ENCODE measurements at regions not wholly inside any gene's neighbourhood (a gene's known extent, or its start where the extent isn't known, plus 50 kb on each side); places are given as distances from the start of the nearest gene placed in this dataset.

- TF ChIP-seq NFIC (IDR thresholded peaks at IDR 0.05; ENCODE audit: borderline replicate concordance), result no peak
- TF ChIP-seq, protein P1, sequence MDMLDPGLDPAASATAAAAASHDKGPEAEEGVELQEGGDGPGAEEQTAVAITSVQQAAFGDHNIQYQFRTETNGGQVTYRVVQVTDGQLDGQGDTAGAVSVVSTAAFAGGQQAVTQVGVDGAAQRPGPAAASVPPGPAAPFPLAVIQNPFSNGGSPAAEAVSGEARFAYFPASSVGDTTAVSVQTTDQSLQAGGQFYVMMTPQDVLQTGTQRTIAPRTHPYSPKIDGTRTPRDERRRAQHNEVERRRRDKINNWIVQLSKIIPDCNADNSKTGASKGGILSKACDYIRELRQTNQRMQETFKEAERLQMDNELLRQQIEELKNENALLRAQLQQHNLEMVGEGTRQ (IDR thresholded peaks at IDR 0.05; ENCODE audit: borderline replicate concordance, low read depth, low read length), result no peak
These were observed 388.6 kb downstream of the PABPC4L start (continued) for GRCh38 chr4:133812954-133813353.

- Histone ChIP-seq H3K27me3 (ENCODE audit: insufficient read depth) (no peaks in the 10 kb centered on the region), H3K4me1 (ENCODE audit: control insufficient read depth in 1 of 2, insufficient read depth in 2 of 2, low read depth in 1 of 2, low read length in 1 of 2) (no peaks in the 10 kb centered on the region), H3K27ac (ENCODE audit: low read depth in 2 of 2, low read length in 1 of 2) (no peak overlapping the region), H3K36me3 (replicated peaks in 1 of 2; ENCODE audit: control insufficient read depth in 1 of 2, insufficient read depth in 2 of 2, low read length in 1 of 2) (no peaks in the 10 kb centered on the region), H3K9ac (no peak overlapping the region), H3K9me3 (no peaks in the 10 kb centered on the region), H3K4me2 (no peak overlapping the region), H3K79me2 (ENCODE audit: insufficient read depth) (no peaks in the 10 kb centered on the region), H4K20me1 (ENCODE audit: insufficient read depth) (no peaks in the 10 kb centered on the region), H3K9me2 (no peaks in the 10 kb centered on the region), H3F3A (replicated peaks; ENCODE audit: insufficient read depth) (no peaks in the 10 kb centered on the region), H2AFZ (ENCODE audit: low read depth) (no peak overlapping the region), H3K4me3 (ENCODE audit: low read depth in 2 of 2, low read length in 1 of 2) (no peak overlapping the region)
- CTCF ChIA-PET, result no interaction called here
- POLR2A ChIA-PET, result no interaction called here
- no peak for DNase-seq
- TF ChIP-seq MAX (IDR thresholded peaks at IDR 0.05; ENCODE audit: low read depth), result no peak
- no peak for TF ChIP-seq TEAD4 (IDR thresholded peaks at IDR 0.05; ENCODE audit: borderline replicate concordance, insufficient read depth)
- no peak for TF ChIP-seq FOXJ3 (CRISPR knock-in tag; IDR thresholded peaks at IDR 0.05)
- TF ChIP-seq, protein P2, sequence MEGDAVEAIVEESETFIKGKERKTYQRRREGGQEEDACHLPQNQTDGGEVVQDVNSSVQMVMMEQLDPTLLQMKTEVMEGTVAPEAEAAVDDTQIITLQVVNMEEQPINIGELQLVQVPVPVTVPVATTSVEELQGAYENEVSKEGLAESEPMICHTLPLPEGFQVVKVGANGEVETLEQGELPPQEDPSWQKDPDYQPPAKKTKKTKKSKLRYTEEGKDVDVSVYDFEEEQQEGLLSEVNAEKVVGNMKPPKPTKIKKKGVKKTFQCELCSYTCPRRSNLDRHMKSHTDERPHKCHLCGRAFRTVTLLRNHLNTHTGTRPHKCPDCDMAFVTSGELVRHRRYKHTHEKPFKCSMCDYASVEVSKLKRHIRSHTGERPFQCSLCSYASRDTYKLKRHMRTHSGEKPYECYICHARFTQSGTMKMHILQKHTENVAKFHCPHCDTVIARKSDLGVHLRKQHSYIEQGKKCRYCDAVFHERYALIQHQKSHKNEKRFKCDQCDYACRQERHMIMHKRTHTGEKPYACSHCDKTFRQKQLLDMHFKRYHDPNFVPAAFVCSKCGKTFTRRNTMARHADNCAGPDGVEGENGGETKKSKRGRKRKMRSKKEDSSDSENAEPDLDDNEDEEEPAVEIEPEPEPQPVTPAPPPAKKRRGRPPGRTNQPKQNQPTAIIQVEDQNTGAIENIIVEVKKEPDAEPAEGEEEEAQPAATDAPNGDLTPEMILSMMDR (IDR thresholded peaks at IDR 0.05), result no peak
- TF ChIP-seq RXRA (IDR thresholded peaks at IDR 0.05; ENCODE audit: borderline replicate concordance, low read depth), result no peak
- no peak for TF ChIP-seq ELF1 (IDR thresholded peaks at IDR 0.05)
- TF ChIP-seq RAD21 (IDR thresholded peaks at IDR 0.05; ENCODE audit: low read length), result no peak
- no peak for TF ChIP-seq MEF2A (IDR thresholded peaks at IDR 0.05; ENCODE audit: borderline replicate concordance, low read depth)
- TF ChIP-seq NFIC (IDR thresholded peaks at IDR 0.05; ENCODE audit: borderline replicate concordance), result no peak
- no peak for TF ChIP-seq EZH2phosphoT487 (IDR thresholded peaks at IDR 0.05; ENCODE audit: borderline replicate concordance, low read depth)
- no peak for TF ChIP-seq GATA2 (CRISPR knock-in tag; IDR thresholded peaks at IDR 0.05)
- TF ChIP-seq SMC3 (IDR thresholded peaks at IDR 0.05; ENCODE audit: low read depth, low read length), result no peak
- TF ChIP-seq EP300 (IDR thresholded peaks at IDR 0.05; ENCODE audit: borderline replicate concordance in 1 of 2, low read depth in 1 of 2, low read length in 1 of 2), result no peak
- TF ChIP-seq RFX5 (IDR thresholded peaks at IDR 0.05; ENCODE audit: low read length), result no peak
- no peak for TF ChIP-seq FOXM1 (IDR thresholded peaks at IDR 0.05; ENCODE audit: low read depth)
- no peak for TF ChIP-seq RCOR1 (IDR thresholded peaks at IDR 0.05; ENCODE audit: low read length)
- TF ChIP-seq, protein P3, sequence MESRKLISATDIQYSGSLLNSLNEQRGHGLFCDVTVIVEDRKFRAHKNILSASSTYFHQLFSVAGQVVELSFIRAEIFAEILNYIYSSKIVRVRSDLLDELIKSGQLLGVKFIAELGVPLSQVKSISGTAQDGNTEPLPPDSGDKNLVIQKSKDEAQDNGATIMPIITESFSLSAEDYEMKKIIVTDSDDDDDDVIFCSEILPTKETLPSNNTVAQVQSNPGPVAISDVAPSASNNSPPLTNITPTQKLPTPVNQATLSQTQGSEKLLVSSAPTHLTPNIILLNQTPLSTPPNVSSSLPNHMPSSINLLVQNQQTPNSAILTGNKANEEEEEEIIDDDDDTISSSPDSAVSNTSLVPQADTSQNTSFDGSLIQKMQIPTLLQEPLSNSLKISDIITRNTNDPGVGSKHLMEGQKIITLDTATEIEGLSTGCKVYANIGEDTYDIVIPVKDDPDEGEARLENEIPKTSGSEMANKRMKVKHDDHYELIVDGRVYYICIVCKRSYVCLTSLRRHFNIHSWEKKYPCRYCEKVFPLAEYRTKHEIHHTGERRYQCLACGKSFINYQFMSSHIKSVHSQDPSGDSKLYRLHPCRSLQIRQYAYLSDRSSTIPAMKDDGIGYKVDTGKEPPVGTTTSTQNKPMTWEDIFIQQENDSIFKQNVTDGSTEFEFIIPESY (IDR thresholded peaks at IDR 0.05; ENCODE audit: borderline replicate concordance, low read depth), result no peak
- no peak for TF ChIP-seq JUND (IDR thresholded peaks at IDR 0.05)
These were observed 389.4 kb downstream of the PABPC4L start for GRCh38 chr4:133812236-133812635.
